Lower lobe of right lung (tissue), 2 donors: ENCODE measurements at regions not wholly inside any gene's neighbourhood (a gene's known extent, or its start where the extent isn't known, plus 50 kb on each side); places are given as distances from the start of the nearest gene placed in this dataset.

Experiments
- ATAC-seq, 2 donors: fragments of 200-7000 bp; cut with Tn5 transposase; one replicate each; pipeline ENCODE4 v1.9.1; 2020 to 2022; ENCODE audit warnings: mild to moderate bottlenecking in 2 of 2, moderate library complexity in 2 of 2
- DNase-seq: peaks from one replicate; pipeline ENCODE4 v3.0.0-alpha.2; 2020
- H3K27ac ChIP-seq: fragments of 200-600 bp; one replicate; pipeline ENCODE4 v1.8.0; 2022
- H3K27me3 ChIP-seq: fragments of 200-600 bp; one replicate; pipeline ENCODE4 v1.8.0; 2022; ENCODE audit warnings: low read depth
- H3K36me3 ChIP-seq: fragments of 200-600 bp; one replicate; pipeline ENCODE4 v1.8.0; 2022; ENCODE audit warnings: mild to moderate bottlenecking
- H3K4me1 ChIP-seq: fragments of 200-600 bp; one replicate; pipeline ENCODE4 v1.8.0; 2022
- H3K4me3 ChIP-seq: fragments of 200-600 bp; one replicate; pipeline ENCODE4 v1.8.0; 2022; ENCODE audit warnings: mild to moderate bottlenecking
- H3K9me3 ChIP-seq: fragments of 200-600 bp; one replicate; pipeline ENCODE4 v1.8.0; 2022
- CTCF ChIP-seq: fragments of 200-600 bp; IDR thresholded peaks from one replicate; pipeline ENCODE4 v1.8.0; 2022; ENCODE audit warnings: antibody characterized with exemption, mild to moderate bottlenecking
- intact Hi-C: fragments of 100-400 bp; cut with DNase I; formaldehyde crosslinking; loops from one replicate; pipeline ENCODE4 v1.11.0; 2022
- donor health status: DM: no; HTN: yes; CAD: no; lungs with severe emphysema.

DNA sequence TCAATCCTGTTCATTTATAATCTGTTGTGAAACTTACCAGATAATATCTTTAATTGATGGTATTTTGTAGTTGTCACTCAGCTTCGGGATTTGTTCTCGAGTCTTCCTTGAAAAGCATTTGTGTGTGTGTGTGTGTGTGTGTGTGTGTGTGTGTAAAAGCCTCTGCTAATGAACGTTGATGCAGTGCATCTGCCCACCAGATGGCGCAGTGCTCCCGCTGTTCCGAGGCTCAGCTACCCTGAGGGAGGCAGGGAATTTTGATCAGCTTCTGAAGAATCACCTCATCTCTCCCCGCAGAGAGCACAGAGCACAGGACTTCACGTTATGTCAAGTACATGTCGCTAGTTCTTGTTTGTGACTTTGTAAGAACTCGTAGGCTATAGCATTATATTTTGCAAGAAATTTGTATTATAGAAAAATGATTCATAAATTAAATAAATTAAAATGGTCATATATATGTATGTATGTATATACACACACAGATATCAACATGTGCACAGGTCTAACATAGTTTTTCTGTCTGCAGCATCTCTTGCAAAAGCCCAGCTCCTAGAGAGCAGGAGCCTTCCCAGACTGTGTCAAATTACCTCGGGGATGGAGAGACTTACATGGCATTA, 316.7 kb upstream of the IGFBP7 start:
- Histone ChIP-seq H3K4me1 (no peaks in the 10 kb centered on the region), H3K27me3 (no peaks in the 10 kb centered on the region), H3K36me3 (no peaks in the 10 kb centered on the region), H3K4me3 (no peak overlapping the region), H3K27ac (no peak overlapping the region), H3K9me3 (no peaks in the 10 kb centered on the region)
- DNase-seq: peak; percentile 74
- TF ChIP-seq CTCF: peak; percentile 47
- intact Hi-C loops: no loop called here
- ATAC-seq: peak; percentile 80 to 85

GRCh38 chr4:57425610-57426009, 315.4 kb upstream of the IGFBP7 start:
- no peaks in the 10 kb centered on the region for H3K4me1 ChIP-seq
- no peaks in the 10 kb centered on the region for H3K27me3 ChIP-seq
- no peak overlapping the region for H3K27ac ChIP-seq
- intact Hi-C loops: no loop called here
- H3K4me3 ChIP-seq: no peak overlapping the region
- no peak for TF ChIP-seq CTCF
- no peaks in the 10 kb centered on the region for H3K9me3 ChIP-seq
- DNase-seq: no peak
- no peak for ATAC-seq
- H3K36me3 ChIP-seq: no peaks in the 10 kb centered on the region

GRCh38 chr4:57424232-57424897, 314.2 kb upstream of the IGFBP7 start:
- no peaks in the 10 kb centered on the region for H3K36me3 ChIP-seq
- intact Hi-C loops: no loop called here
- no peak for ATAC-seq
- H3K27me3 ChIP-seq: no peaks in the 10 kb centered on the region
- H3K4me1 ChIP-seq: no peaks in the 10 kb centered on the region
- H3K27ac ChIP-seq: no peak overlapping the region
- no peak overlapping the region for H3K4me3 ChIP-seq
- TF ChIP-seq CTCF: no peak
- H3K9me3 ChIP-seq: no peaks in the 10 kb centered on the region
- DNase-seq: no peak

DNA sequence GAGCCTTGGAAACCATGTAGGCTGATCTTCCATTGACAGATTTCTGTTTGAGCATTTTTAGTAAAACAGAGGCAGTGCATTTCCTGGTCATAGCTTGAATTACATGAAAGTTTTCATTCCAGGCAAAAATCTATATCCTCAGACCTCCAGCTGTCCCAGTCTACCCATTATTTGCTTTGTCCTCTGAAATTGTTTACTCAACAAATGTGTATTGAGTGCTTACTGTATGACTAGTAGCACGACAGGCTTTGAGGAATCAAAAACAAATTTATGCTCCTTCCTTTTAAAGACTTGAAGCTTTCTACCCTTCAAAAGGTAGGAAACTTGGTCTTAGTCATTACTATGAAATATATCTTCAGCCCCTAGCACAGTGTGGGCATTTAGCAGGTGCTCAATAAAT, 307.9 kb upstream of the IGFBP7 start:
- intact Hi-C loops: no loop called here
- H3K27me3 ChIP-seq: no peaks in the 10 kb centered on the region
- ATAC-seq: no peak

GRCh38 chr4:57412259-57413054, 302.3 kb upstream of the IGFBP7 start:
- no peak for TF ChIP-seq CTCF
- Histone ChIP-seq H3K36me3 (no peaks in the 10 kb centered on the region), H3K4me3 (no peak overlapping the region), H3K27me3 (no peaks in the 10 kb centered on the region), H3K9me3 (no peaks in the 10 kb centered on the region), H3K4me1 (no peaks in the 10 kb centered on the region), H3K27ac (no peak overlapping the region)
- ATAC-seq (no peak), DNase-seq (no peak)
- intact Hi-C loops: no loop called here

More for the DNA sequence above, 307.9 kb upstream of the IGFBP7 start:
- no peaks in the 10 kb centered on the region for H3K9me3 ChIP-seq
- H3K4me1 ChIP-seq: no peaks in the 10 kb centered on the region
- H3K4me3 ChIP-seq: no peak overlapping the region
- no peak for DNase-seq
- no peak overlapping the region for H3K27ac ChIP-seq
- H3K36me3 ChIP-seq: no peaks in the 10 kb centered on the region
- no peak for TF ChIP-seq CTCF
